Fibroblast of skin of scalp (primary cell): ENCODE measurements at regions not wholly inside any gene's neighbourhood (a gene's known extent, or its start where the extent isn't known, plus 50 kb on each side); places are given as distances from the start of the nearest gene placed in this dataset.
"Not testable (repeated sequence)": the region's sequence is repeated elsewhere in the genome, so short reads cannot be mapped to it uniquely, and the experiment has no call there.

ENCODE experiments used
- DNase-seq: peaks from one replicate; pipeline ENCODE4 v3.0.0-alpha.2; 2013

DNA sequence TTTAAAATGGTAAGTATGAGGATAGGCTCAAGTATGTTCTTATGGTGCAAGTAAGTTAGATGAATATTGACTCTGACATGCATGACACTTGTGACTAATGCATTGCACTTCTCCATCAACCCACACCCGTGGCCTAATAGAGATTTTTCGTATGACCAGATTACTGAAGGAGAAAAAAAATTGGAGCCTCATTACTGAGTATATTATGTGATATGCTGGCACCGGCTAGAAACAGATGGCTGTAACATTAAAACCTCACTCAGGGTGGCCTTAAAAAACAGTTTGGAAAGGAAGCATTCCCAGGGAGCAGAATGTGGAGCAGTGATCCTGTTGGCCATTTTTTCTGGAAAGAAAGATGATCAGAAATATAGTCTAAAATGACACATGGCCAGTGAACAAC is 766.4 kb downstream of the PRELID2 start:
- DNase-seq, result no peak

DNA sequence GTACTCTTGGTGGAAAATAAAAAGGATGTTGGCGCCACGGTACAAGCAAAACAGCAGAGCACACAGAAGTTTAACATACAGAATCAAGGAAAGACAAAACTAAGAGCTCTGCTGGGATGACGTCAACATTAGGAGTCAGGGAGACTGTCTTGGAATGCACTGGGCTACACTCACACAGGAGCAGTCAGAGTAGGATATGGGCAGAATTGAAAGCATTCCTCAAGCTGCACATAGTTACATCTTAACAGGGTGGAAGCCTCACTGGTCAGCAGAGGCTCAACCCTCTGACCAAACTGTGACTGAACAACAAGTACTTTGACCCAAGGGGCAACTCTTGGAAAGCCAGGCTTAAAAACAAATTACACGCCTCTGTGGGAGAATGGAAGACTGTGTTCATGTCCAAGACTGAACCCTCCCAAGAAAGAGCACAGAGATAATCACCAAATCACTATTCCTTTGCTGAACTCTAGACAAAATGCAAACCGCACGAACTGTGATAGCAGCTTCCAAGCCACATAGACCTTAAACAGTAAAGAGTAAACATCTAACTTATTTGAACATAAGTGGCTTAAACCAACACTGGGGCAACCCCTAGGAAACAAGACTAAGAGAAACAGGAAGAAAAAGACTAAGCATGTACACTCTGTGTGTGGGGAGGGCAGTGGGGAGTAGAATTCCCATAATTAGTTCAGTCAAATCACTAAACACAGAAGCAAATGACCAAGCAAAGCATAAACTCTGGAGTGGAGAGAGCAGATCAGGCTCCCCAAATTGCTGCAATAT is 772.7 kb downstream of the PRELID2 start:
- DNase-seq, result peak; percentile 5

DNA sequence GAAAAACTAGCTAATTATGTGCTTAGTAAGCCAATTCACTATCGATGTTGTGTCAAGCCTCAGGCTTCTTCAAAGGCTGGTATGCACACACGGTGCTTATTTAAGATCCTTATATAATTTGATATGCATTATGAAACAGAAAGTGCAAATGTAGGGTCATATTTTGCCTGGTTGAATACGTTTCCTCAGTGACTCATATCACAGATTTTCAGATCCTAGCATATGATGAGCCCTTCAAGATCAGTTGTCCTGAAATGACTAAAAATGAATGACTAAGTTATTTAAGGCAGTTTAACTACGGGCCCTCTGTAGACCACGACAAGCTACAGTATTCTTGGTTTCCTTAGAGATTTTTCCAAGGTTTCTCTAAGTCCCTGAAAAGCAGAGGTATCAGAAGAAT is 778.3 kb downstream of the PRELID2 start:
- DNase-seq, result peak; percentile 3

DNA sequence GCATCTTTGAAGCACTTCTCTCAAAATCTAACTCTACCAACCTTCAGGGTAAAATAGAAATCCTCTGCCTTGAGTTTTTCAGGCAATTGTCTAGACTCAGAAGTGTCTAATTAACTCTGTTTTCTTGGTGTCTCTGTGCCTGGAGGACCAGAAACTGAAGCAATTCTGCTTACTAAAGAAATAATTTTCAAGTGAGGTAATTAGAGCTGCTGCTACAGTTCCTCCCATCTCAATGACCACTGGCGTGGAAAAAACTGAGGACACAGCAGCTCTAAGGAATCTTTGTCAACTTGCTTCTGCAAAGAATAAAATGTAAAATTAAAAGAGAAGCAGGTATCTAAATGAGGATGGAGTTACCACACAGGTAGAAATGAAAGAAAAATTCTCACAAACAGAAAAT is 785.0 kb downstream of the PRELID2 start:
- no peak for DNase-seq

DNA sequence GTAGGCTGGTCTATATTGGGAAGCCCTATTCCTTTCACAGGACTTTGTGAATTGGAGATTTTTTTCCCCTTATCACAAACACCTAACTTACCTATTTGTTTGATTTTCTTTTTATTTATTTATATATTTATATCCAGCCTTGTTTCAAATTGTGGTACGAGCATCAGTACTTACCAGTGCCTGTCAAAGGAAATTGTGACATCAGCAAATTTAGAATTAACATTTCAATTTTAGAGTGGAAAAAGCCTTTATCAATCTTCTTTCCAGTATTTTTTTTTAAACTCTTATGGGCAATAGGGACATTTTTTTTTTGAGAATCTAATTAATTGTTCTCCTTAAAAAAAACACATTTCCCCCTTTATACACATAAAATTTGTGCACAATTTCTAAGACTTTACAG is 790.2 kb downstream of the PRELID2 start:
- no peak for DNase-seq

DNA sequence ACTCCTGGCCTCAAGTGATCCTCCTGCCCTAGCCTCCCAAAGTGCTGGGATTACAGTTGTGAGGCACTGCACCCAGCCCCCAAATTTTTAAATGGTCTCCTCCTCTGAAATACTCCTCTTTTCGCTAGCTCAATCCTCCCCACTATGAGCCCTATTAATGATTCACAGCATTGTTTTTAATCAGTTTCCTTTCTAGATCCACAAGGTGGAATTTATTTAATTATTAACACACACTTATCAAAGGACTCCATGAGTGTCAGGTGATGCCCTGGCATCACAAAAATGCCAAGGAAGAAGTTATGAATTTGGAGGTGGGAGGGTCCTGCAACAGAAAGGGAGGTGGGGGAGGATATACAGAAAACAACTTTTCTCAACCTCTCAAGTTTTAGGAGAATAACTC is 806.5 kb downstream of the PRELID2 start:
- no peak for DNase-seq

DNA sequence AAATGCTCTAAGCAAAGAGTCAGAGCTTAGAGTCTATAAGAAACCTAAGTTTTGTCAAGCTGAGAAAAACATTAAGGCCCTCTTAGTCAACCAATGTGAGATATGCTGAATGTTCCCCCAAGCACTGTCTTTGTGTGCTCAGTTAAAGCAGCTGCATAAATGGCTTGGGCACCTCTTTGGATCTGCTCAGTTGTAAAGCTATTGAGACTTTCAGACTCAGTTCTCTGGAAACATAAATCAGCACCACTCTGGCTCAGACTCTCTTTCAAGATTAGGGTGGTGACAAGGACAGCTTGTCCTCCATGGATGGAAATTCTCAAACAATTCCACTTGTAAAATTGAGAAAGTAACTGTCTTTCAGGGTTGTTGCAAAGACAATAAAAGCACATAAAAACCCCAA is 807.9 kb downstream of the PRELID2 start:
- no peak for DNase-seq

DNA sequence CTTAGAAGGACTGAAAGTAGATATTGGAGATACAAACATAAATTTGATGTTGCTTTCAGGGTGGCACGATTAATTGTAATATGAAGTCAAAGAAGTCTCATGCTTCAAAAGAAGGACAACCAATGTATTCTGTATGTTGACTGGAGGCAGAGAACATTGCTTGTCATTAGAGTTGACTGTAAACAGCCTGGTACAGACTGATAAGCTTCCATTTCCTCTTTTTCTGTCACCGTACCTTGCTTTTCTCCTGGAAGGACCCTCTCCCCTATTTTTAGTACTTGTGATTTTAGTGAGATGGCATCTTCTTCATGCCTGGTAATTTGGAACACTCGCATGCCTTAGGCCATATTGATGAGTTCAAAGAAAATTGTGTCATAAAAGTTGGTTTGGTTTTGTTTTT is 809.4 kb downstream of the PRELID2 start:
- no peak for DNase-seq

DNA sequence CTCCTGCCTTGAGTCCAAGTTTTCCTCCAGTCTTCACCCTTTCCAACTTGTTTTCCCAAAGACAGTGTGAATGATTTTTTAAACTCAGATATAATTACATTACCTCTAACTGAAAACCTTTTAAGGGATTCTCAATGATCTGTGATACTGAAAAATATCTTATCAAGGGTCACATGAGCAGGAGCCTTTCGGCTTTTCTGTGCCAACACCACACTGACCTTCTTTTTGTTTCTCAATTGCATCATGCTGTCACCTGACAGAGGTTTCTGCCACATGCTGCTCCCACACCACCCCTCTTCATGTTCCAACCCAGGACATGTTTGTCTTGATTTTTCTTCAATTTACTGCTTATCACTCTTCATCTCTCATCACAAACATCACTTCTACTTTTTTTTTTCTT is 820.0 kb downstream of the PRELID2 start:
- no peak for DNase-seq

DNA sequence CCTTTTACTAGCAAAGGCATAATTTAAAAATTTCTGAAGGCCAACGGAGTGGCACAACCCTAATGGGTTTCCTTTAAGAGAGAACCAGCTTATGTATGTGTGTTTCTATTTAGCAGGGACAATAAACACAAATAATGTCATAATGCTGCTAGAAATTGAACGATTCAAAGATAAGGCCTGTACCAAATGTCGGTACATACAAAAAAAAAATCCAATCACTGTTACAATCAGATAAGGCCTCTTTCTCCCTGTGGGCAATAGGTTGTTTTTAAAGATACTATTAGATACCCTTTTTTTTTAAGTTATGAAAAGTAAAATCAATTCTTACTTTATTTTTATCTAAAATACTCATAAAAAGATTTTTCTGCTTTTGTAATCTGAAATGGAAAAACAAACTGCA is 821.0 kb downstream of the PRELID2 start:
- DNase-seq, result no peak

DNA sequence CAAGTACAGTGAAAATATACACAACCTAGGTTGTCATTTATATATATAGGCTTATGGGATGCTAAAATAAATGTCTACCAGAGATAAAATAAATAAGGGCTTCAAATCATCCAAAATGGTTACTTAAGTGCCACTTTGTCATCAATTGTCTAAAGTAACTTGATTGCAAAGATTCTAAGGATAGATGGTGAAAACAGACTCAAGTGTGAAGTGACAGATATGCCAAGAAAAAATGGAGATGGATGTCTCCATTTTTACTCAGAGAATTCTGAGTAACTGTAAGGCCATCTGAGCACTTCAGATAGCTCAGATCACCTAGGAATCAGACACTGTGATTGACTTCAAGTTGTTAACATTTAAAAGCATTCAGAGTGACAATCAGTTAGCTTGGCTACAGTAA is 824.3 kb downstream of the PRELID2 start:
- no peak for DNase-seq

DNA sequence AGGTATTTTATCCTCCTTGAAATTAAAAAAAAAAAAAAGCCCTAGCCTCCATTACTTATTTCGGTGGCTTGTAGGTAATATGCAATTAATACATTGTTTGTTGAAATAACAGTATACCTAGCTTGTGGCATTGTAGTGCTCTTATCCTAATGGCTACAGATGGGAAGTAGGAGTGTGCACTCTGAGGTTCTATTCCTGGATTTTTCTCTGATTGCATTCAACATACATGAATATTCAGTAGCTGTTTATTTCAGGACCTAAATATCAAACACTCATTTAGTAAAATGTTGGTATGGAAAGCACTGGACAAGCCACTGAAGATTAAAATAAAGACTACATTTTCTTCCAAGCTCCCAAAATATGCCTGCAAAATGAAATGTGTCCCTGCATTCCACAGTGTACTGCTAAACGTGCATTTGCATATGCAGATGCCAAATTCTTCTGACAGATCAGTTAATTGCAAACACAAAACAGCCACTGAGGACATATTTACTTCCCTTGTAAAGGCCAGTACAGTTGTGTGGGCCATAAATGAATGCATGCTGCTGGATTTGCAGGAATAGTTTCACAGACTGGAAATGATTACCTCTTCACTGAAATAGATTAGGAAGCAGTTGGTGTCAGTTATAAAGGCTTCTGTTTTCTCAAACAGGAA is 826.1 kb downstream of the PRELID2 start:
- DNase-seq, result no peak

DNA sequence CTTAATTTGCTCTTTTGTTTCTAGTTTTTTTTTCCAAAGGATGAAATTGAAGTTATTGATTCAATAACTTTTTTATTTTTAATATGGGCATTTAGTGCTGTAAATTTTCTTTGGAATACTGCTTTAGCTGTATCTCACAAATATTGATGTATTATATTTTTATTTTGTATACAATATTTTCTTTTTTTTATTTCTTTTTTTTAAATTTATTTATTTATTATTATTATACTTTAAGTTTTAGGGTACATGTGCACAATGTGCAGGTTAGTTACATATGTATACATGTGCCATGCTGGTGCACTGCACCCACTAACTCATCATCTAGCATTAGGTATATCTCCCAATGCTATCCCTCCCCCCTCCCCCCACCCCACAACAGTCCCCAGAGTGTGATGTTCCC is 823.7 kb downstream of the KCTD16 start:
- DNase-seq, result not testable (repeated sequence)

DNA sequence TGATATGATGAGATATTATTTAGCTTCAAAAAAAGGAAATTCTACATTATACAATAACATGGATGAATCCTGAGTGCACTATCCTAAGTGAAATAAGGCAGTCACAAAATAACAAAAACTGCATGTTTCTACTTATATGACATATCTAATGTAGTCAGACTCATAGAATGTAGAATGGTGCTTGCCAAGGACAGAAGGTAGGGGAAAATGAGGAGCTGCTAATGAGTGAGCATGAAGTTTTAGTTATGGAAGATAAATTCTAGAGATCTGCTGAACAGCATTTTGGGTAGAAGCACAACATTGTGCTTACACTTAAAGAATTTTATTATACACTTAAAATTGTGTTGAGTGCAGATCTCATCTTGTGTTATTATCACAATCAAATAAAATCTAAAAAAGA is 812.4 kb downstream of the KCTD16 start:
- DNase-seq, result no peak

DNA sequence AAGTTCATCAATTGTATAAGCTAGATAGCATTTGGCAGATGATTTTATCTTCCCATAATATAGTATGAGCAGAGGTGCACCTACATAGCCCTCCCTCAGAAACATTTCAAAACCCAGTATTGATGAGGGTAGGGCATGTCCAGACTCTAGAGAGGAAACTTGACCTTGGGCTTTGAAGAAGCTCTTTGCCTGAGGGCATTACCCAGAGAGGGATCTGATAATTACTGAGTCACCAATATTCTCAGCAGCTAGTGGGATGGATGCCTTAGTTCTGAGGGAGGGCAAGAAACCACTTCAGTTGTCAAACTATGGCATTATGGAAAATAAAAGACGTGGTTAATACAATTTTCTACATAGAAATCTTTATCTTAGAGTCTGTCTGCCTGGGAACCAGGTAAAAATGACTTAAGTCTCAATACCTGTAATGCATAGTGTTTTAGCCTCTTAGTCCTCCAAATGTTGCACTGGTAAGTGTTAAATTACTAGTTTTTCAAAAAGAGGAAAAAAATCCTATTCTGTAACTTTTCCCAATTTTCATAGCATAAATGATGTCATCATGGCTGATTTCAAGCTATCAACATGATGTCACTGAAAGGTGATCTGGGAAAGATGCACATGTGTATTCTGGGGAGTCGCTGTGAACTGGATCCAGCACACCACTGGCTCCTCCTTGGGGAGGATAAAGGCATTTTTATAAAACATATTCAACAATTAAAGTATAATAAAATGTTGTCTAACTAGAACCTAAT is 809.0 kb downstream of the KCTD16 start:
- no peak for DNase-seq

DNA sequence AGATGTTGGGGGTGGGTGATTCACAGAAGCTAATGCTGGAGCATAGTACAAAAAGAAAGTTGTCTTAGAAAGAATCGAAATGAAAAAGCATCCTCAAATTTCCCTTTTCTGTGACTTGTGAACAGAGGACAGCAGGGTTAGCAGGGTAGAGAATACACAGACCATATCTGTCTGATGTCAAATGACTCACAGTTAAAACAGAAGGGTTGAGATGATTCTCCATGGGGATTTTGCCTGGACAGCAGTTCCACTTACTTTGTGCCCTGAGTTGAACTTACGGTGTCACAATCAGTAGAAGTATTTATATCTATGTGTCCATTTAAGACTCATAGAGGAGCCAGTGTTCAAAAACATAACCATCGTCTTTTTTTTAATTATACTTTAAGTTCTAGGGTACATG is 801.6 kb downstream of the KCTD16 start:
- no peak for DNase-seq

DNA sequence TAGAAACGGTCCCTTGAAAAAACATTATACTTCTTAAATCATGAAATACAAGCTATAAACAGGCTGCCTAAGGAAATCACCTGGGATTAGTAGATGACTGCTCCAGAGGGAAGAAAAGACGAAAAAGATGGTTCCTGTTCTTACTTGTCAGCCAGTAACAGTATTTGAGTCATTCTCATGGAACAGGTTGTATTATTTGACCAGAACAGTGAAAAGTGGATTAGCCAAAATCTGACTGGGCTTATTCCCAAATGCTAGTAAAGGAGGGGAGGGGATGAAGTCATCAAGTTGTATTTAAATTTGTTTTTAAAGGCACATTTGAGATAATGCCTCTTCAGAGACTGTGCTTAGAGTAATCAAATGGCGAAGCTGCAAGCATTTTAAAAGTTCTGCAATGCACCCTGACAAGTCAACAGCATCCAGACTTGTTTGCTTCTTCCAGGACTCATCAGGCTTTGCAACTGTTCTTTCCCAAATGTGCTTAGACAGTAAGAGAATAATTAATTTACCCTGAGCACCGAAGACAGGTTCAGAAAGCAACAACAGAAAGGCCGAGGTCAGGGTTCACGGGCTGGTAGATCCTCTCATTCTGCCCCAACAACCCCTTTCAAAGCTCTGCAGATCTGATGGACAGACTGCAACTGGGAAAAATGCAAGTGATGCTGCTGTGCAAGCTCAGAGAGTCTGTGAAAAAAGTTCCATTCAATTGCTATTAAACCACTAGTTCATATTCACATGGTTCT is 800.6 kb downstream of the KCTD16 start:
- DNase-seq, result no peak

DNA sequence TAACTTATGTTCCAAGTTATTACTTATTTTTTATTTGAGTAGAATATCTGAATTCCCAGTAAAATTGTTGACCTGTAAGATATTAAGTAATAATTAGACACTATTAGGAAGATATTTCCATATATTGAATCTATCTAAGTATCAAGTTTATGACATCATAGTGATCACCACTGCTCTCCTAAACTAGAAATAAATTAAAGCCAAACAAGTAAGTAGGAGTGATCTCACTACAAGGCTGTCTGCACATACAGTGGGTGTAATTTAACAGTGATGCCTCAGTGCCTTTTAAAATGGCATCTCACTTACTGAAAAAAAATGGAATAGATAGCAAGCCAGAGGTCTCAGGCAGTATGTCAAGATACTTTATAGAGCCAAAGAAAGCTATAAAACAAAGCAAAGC is 789.6 kb downstream of the KCTD16 start:
- DNase-seq, result no peak

DNA sequence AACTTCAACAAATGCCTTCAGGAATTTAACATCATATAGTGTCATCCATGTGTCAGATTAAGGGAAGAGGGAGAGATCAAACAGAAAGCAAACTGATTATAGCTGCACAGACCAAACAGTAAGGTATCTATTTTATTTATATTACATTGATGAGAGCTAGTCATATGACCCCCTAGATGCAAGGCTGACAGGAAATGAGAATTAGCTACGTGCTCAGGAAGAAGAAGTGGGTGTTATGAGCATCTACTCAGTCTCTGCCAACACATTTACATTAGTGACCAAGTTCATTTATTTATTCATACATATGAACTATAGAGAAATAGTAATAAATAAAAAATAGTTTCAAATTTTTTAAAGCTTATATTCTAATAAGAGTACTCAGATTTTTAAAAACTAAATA is 787.3 kb downstream of the KCTD16 start:
- no peak for DNase-seq

DNA sequence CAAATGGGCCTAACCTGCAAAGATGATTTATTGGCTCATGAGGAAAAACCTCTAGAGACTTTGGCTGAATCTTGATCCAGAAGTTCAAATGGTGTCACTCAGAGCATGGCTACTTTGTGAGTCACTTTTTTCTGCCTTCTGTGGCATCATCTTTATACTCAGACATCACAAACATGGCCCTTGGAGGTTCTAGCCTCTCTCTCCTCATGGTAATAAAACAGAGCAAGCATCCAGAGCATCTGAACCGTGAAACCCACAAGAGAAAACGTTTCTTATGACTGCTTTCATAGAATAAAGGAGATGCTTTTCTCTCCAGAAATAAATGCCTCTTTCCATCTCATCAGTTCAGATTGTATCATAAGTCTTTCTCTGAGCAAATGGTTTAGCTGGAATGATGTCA is 780.3 kb downstream of the KCTD16 start:
- DNase-seq, result no peak

DNA sequence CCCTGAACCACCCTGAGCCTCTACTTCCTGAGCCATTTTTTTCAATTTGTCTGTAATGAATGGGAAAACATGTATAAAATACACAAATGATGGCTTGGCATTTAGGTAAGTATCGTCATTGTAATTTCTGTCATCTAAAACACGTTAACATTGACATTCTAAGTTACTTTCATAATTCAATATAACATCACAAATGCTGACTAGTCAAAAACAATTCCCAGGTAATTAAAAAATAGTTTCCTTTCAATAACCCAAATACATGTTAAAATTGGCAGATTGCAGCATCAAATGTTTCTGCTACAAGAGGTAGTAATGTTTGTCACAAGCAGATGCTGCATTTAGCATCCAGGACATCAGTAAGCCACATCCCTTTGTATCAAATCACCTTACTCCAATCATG is 776.4 kb downstream of the KCTD16 start:
- no peak for DNase-seq

DNA sequence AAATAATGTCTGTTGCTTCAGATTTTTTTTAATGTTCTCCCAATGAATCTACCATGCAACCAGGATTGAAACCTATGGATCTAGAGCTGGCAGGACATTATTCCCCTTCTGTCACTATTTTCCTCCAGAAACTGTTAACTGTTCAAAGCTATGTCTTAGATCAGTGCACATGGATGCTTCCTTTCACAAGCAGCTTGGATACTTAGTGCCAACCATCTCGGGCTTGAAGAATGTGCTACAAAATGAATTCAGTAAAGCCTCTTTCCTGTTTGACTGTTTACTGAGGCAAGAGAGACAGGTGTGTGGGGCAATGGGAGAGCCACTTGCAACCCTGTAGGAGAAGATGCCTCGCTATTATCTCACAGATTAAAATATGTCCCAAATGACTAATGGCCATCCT is 774.8 kb downstream of the KCTD16 start:
- DNase-seq, result no peak

DNA sequence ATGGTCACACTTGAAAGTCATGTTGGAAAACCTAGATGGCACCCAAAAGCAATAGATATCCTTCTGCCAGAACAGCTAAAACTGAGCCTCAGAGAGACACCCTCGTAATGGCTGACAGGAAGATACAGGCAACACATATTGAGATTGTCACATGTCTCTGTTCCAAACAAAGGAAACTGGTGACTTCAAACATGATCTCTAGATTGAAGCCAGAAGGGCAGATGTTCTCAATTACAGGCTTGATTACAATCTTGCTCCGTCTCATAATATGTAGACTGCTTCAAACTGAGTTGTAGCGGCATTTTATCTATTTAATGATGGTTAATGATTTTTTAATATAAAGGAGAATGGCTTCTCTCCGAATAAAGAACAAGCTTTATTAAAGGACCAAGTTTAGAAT is 774.3 kb downstream of the KCTD16 start:
- DNase-seq, result no peak
